GM23338 (cell line): ENCODE measurements at regions not wholly inside any gene's neighbourhood (a gene's known extent, or its start where the extent isn't known, plus 50 kb on each side); places are given as distances from the start of the nearest gene placed in this dataset.

Source experiments
- ATAC-seq: fragments of 200-7000 bp; cut with Tn5 transposase; 3 replicates; pipeline ENCODE4 v1.9.1; 2020
- DNase-seq: peaks from one replicate; pipeline ENCODE4 v3.0.0-alpha.2; 2015; ENCODE audit warnings: low spot score
- H2AFZ ChIP-seq: fragments of 200-600 bp; sonication (generic); 2 replicates; pipeline ENCODE4 v1.8.0; 2016; ENCODE audit warnings: antibody characterized with exemption, mild to moderate bottlenecking, moderate library complexity
- H3F3A ChIP-seq: fragments of 200-600 bp; sonication (generic); replicated peaks from 2 replicates; pipeline ENCODE4 v1.8.0; 2017; ENCODE audit warnings: antibody characterized with exemption, mixed run types, low read depth
- H3K27ac ChIP-seq: fragments of 200-600 bp; sonication (generic); 2 replicates; pipeline ENCODE4 v1.6.1; 2016; ENCODE audit warnings: low read depth
- H3K27me3 ChIP-seq: fragments of 200-600 bp; sonication (generic); 2 replicates; pipeline ENCODE4 v1.8.0; 2016; ENCODE audit warnings: mild to moderate bottlenecking, mixed run types, moderate library complexity; ENCODE audit not compliant: insufficient read depth
- H3K36me3 ChIP-seq: fragments of 200-600 bp; sonication (generic); 2 replicates; pipeline ENCODE4 v1.8.0; 2016; ENCODE audit warnings: mild to moderate bottlenecking; ENCODE audit not compliant: insufficient read depth
- H3K4me1 ChIP-seq: fragments of 200-600 bp; sonication (generic); 2 replicates; pipeline ENCODE4 v1.8.0; 2016; ENCODE audit warnings: mild to moderate bottlenecking, moderate library complexity; ENCODE audit not compliant: insufficient read depth
- H3K4me2 ChIP-seq: fragments of 200-600 bp; sonication (generic); 2 replicates; pipeline ENCODE4 v1.7.1; 2017; ENCODE audit warnings: mixed run types
- H3K4me3 ChIP-seq: fragments of 200-600 bp; sonication (generic); 2 replicates; pipeline ENCODE4 v1.6.1; 2016; ENCODE audit warnings: mixed run types
- H3K79me2 ChIP-seq: fragments of 200-600 bp; sonication (generic); replicated peaks from 2 replicates; pipeline ENCODE4 v1.8.0; 2017; ENCODE audit warnings: mild to moderate bottlenecking; ENCODE audit not compliant: insufficient read depth
- H3K9me2 ChIP-seq: fragments of 200-600 bp; sonication (generic); 2 replicates; pipeline ENCODE4 v1.8.0; 2017; ENCODE audit not compliant: insufficient read depth
- H4K20me1 ChIP-seq: fragments of 200-600 bp; sonication (generic); replicated peaks from 2 replicates; pipeline ENCODE4 v1.8.0; 2017; ENCODE audit warnings: mild to moderate bottlenecking; ENCODE audit not compliant: insufficient read depth
- H3K27ac Mint-ChIP-seq: 2 replicates; pipeline ENCODE4 v1.8.0; 2020; ENCODE audit warnings: inconsistent platforms, mild to moderate bottlenecking, moderate library complexity, mixed read lengths
- H3K27me3 Mint-ChIP-seq: 3 replicates; pipeline ENCODE4 v1.8.0; 2022; ENCODE audit warnings: low read depth, mild to moderate bottlenecking, moderate library complexity, mixed read lengths, inconsistent platforms; ENCODE audit not compliant: insufficient read depth, poor library complexity
- H3K36me3 Mint-ChIP-seq: 3 replicates; pipeline ENCODE4 v1.8.0; 2021; ENCODE audit warnings: low read depth, mild to moderate bottlenecking, inconsistent platforms, moderate library complexity, mixed read lengths
- H3K4me1 Mint-ChIP-seq: 3 replicates; pipeline ENCODE4 v1.8.0; 2020; ENCODE audit warnings: mild to moderate bottlenecking, inconsistent platforms, mixed read lengths
- H3K4me3 Mint-ChIP-seq: 3 replicates; pipeline ENCODE4 v1.8.0; 2021; ENCODE audit warnings: moderate library complexity, mild to moderate bottlenecking, inconsistent platforms, mixed read lengths
- H3K9me3 Mint-ChIP-seq: 3 replicates; pipeline ENCODE4 v1.8.0; 2020; ENCODE audit warnings: moderate library complexity, mild to moderate bottlenecking, inconsistent platforms, mixed read lengths
- CREB1 ChIP-seq: fragments of 250-450 bp; sonication (Bioruptor Pico); IDR thresholded peaks from 2 replicates; pipeline ENCODE4 v1.5.0; 2020; ENCODE audit warnings: low read depth, mild to moderate bottlenecking, moderate library complexity
- CTCF ChIP-seq, 2 experiments: fragments of 200-600 bp in 1 of 2; sonication (generic) in 1 of 2; conservative IDR thresholded peaks; 2 replicates each; pipeline versions ENCODE4 v1.5.1 to v1.6.1; 2016 to 2017; ENCODE audit warnings: antibody characterized with exemption in 2 of 2, low read depth in 2 of 2, mild to moderate bottlenecking in 2 of 2, moderate library complexity in 1 of 2
- ETS1 ChIP-seq: IDR thresholded peaks from 2 replicates; pipeline ENCODE4 v1.6.1; 2016; ENCODE audit warnings: antibody characterized with exemption
- EZH2 ChIP-seq: fragments of 200-600 bp; sonication (generic); IDR thresholded peaks from one replicate; pipeline ENCODE4 v1.8.0; 2017; ENCODE audit warnings: antibody characterized with exemption, mild to moderate bottlenecking, low read depth; ENCODE audit not compliant: unreplicated experiment
- EZH2phosphoT487 ChIP-seq: fragments of 200-600 bp; sonication (generic); IDR thresholded peaks from one replicate; pipeline ENCODE4 v1.8.1; 2018; ENCODE audit warnings: antibody characterized with exemption; ENCODE audit not compliant: unreplicated experiment
- JUNB ChIP-seq: IDR thresholded peaks from one replicate; pipeline ENCODE4 v1.6.1; 2016; ENCODE audit warnings: antibody characterized with exemption; ENCODE audit not compliant: unreplicated experiment
- NANOG ChIP-seq: IDR thresholded peaks from 2 replicates; pipeline ENCODE4 v1.6.1; 2016; ENCODE audit warnings: antibody characterized with exemption, borderline replicate concordance
- POLR2AphosphoS5 ChIP-seq: IDR thresholded peaks from 2 replicates; pipeline ENCODE4 v1.6.1; 2016; ENCODE audit warnings: antibody characterized with exemption, low read depth
- REST ChIP-seq: IDR thresholded peaks from one replicate; pipeline ENCODE4 v1.6.1; 2018; ENCODE audit warnings: antibody characterized with exemption; ENCODE audit not compliant: unreplicated experiment
- STAT1 ChIP-seq: IDR thresholded peaks from one replicate; pipeline ENCODE4 v1.6.1; 2016; ENCODE audit warnings: antibody characterized with exemption; ENCODE audit not compliant: unreplicated experiment
- ZNF114 ChIP-seq: fragments of 250-450 bp; sonication (Bioruptor Pico); IDR thresholded peaks from 2 replicates; pipeline ENCODE4 v1.5.0; 2020; ENCODE audit warnings: mild to moderate bottlenecking, moderate library complexity
- ZNF331 ChIP-seq: fragments of 250-450 bp; sonication (Bioruptor Pico); IDR thresholded peaks from 2 replicates; pipeline ENCODE4 v1.5.0; 2020; ENCODE audit warnings: low read depth, mild to moderate bottlenecking, moderate library complexity
- ZNF462 ChIP-seq: fragments of 250-450 bp; sonication (Bioruptor Pico); IDR thresholded peaks from 2 replicates; pipeline ENCODE4 v1.5.0; 2020; ENCODE audit warnings: mild to moderate bottlenecking, moderate library complexity

GRCh38 chr6:86380571-86381125, 556.7 kb upstream of the HTR1E start:
- Mint-ChIP-seq H3K27me3 (peaks cover 3% of the 10 kb centered on the region), H3K4me3 (no peak overlapping the region), H3K36me3 (peaks cover 4% of the 10 kb centered on the region; the same call in 1 of the 3 replicates), H3K9me3 (peaks cover 7% of the 10 kb centered on the region; the same call in 2 of the 3 replicates), H3K4me1 (no peaks in the 10 kb centered on the region; the same call in 2 of the 3 replicates), H3K27ac (no peak overlapping the region)
- H3K27ac ChIP-seq: no peak overlapping the region
- no peaks in the 10 kb centered on the region for H4K20me1 ChIP-seq
- no peak for ATAC-seq
- H2AFZ ChIP-seq: no peak overlapping the region
- H3K4me2 ChIP-seq: no peak overlapping the region
- no peak for DNase-seq
- H3K79me2 ChIP-seq: no peaks in the 10 kb centered on the region
- H3K27me3 ChIP-seq: no peaks in the 10 kb centered on the region
- H3K36me3 ChIP-seq: no peaks in the 10 kb centered on the region
- H3K4me1 ChIP-seq: no peaks in the 10 kb centered on the region
- H3F3A ChIP-seq: no peaks in the 10 kb centered on the region
- 0 out of 2 replicates have a peak, but pooled peaks cover 7% of the 10 kb centered on the region for H3K9me2 ChIP-seq
- no peak overlapping the region for H3K4me3 ChIP-seq
- TF ChIP-seq CTCF (conservative IDR thresholded peaks at IDR 0.05; ENCODE audit: low read depth in 2 of 2) (no peak), ZNF462 (no peak), EZH2phosphoT487 (no peak), CREB1 (no peak), JUNB (no peak), ETS1 (no peak), REST (no peak), ZNF331 (no peak), STAT1 (no peak), POLR2AphosphoS5 (no peak), EZH2 (no peak), NANOG (no peak), ZNF114 (no peak)
